Liver (tissue), 8 donors: ENCODE measurements at regions not wholly inside any gene's neighbourhood (a gene's known extent, or its start where the extent isn't known, plus 50 kb on each side); places are given as distances from the start of the nearest gene placed in this dataset.
"Not testable (repeated sequence)": the region's sequence is repeated elsewhere in the genome, so short reads cannot be mapped to it uniquely, and the experiment has no call there.

Source experiments
- DNase-seq: peaks from one replicate; pipeline ENCODE4 v3.0.0-alpha.2; 2017; ENCODE audit warnings: low spot score
- H3K27ac ChIP-seq, 2 donors: one replicate each; pipeline ENCODE4 v1.7.0; 2013; ENCODE audit warnings: inconsistent platforms in 2 of 2, low read length in 2 of 2, control low read depth in 1 of 2, low read depth in 1 of 2, mild to moderate bottlenecking in 1 of 2
- H3K27me3 ChIP-seq, 4 donors: one replicate each; pipeline versions ENCODE4 v1.6.1 to v1.7.0; 2013; ENCODE audit warnings: low read length in 3 of 4, inconsistent platforms in 1 of 4, mild to moderate bottlenecking in 1 of 4, moderate library complexity in 1 of 4; ENCODE audit not compliant: control insufficient read depth in 4 of 4, insufficient read depth in 4 of 4
- H3K36me3 ChIP-seq, 4 donors: one replicate each; pipeline versions ENCODE4 v1.6.1 to v1.7.0; 2013; ENCODE audit warnings: low read length in 3 of 4, mild to moderate bottlenecking in 3 of 4, low read depth in 1 of 4, moderate library complexity in 1 of 4; ENCODE audit not compliant: control insufficient read depth in 4 of 4, insufficient read depth in 3 of 4
- H3K4me1 ChIP-seq, 4 donors: one replicate each; pipeline versions ENCODE4 v1.6.1 to v1.7.0; 2013; ENCODE audit warnings: low read length in 3 of 4, mild to moderate bottlenecking in 3 of 4, moderate library complexity in 1 of 4; ENCODE audit not compliant: control insufficient read depth in 4 of 4, insufficient read depth in 4 of 4
- H3K4me3 ChIP-seq, 3 donors: one replicate each; pipeline versions ENCODE4 v1.6.1 to v1.7.0; 2013; ENCODE audit warnings: low read length in 3 of 3, control low read depth in 1 of 3, low read depth in 1 of 3, mild to moderate bottlenecking in 1 of 3
- H3K9ac ChIP-seq, 2 donors: one replicate each; pipeline ENCODE4 v1.7.0; 2013; ENCODE audit warnings: low read length in 2 of 2, mild to moderate bottlenecking in 2 of 2, moderate library complexity in 2 of 2, control low read depth in 1 of 2, low read depth in 1 of 2
- H3K9me3 ChIP-seq, 4 donors: one replicate each; pipeline versions ENCODE4 v1.6.1 to v1.7.0; 2013; ENCODE audit warnings: low read length in 3 of 4; ENCODE audit not compliant: control insufficient read depth in 4 of 4
- ATF3 ChIP-seq: IDR thresholded peaks from 2 replicates; pipeline ENCODE4 v1.6.1; 2016; ENCODE audit warnings: antibody characterized with exemption
- CTCF ChIP-seq: fragments of 150-350 bp; IDR thresholded peaks from 2 replicates; pipeline ENCODE4 v1.5.1; 2017; ENCODE audit warnings: improper control_type of control experiment, low read depth, low read length; ENCODE audit not compliant: missing input control
- EGR1 ChIP-seq, 2 donors: IDR thresholded peaks; 2 replicates each; pipeline ENCODE4 v1.6.1; 2016 to 2018; ENCODE audit warnings: antibody characterized with exemption in 2 of 2, low read depth in 2 of 2
- FOXA1 ChIP-seq: IDR thresholded peaks from 2 replicates; pipeline ENCODE4 v1.6.1; 2016; ENCODE audit warnings: antibody characterized with exemption
- FOXA2 ChIP-seq: IDR thresholded peaks from 2 replicates; pipeline ENCODE4 v1.6.1; 2016; ENCODE audit warnings: antibody characterized with exemption
- GABPA ChIP-seq, 2 donors: IDR thresholded peaks in 1 of 2; conservative IDR thresholded peaks in 1 of 2; 2 replicates each; pipeline ENCODE4 v1.6.1; 2016; ENCODE audit warnings: antibody characterized with exemption in 2 of 2, mild to moderate bottlenecking in 1 of 2, moderate library complexity in 1 of 2
- HNF4A ChIP-seq, 2 donors: conservative IDR thresholded peaks; 2 replicates each; pipeline ENCODE4 v1.6.1; 2016; ENCODE audit warnings: antibody characterized with exemption in 2 of 2, mild to moderate bottlenecking in 2 of 2
- HNF4G ChIP-seq: IDR thresholded peaks from 2 replicates; pipeline ENCODE4 v1.6.1; 2016; ENCODE audit warnings: antibody characterized with exemption
- JUND ChIP-seq, 2 donors: IDR thresholded peaks; 2 replicates each; pipeline ENCODE4 v1.6.1; 2016; ENCODE audit warnings: antibody characterized with exemption in 2 of 2
- NR2F2 ChIP-seq: IDR thresholded peaks from 2 replicates; pipeline ENCODE4 v1.6.1; 2016; ENCODE audit warnings: antibody characterized with exemption
- RAD21 ChIP-seq, 2 donors: IDR thresholded peaks; 2 replicates each; pipeline ENCODE4 v1.6.1; 2016; ENCODE audit warnings: antibody characterized with exemption in 2 of 2, mild to moderate bottlenecking in 2 of 2
- REST ChIP-seq: IDR thresholded peaks from 2 replicates; pipeline ENCODE4 v1.6.1; 2016; ENCODE audit warnings: antibody characterized with exemption, mild to moderate bottlenecking
- RXRA ChIP-seq, 2 donors: IDR thresholded peaks; 2 replicates each; pipeline ENCODE4 v1.6.1; 2017 to 2018; ENCODE audit warnings: antibody characterized with exemption in 2 of 2, mild to moderate bottlenecking in 1 of 2
- SP1 ChIP-seq: IDR thresholded peaks from 2 replicates; pipeline ENCODE4 v1.6.1; 2018; ENCODE audit warnings: antibody characterized with exemption, mild to moderate bottlenecking
- TAF1 ChIP-seq: conservative IDR thresholded peaks from 2 replicates; pipeline ENCODE4 v1.6.1; 2016; ENCODE audit warnings: antibody characterized with exemption, mild to moderate bottlenecking
- YY1 ChIP-seq: IDR thresholded peaks from 2 replicates; pipeline ENCODE4 v1.6.1; 2016; ENCODE audit warnings: antibody characterized with exemption, mild to moderate bottlenecking
- ZBTB33 ChIP-seq: IDR thresholded peaks from 2 replicates; pipeline ENCODE4 v1.6.1; 2016; ENCODE audit warnings: antibody characterized with exemption
- WGBS: extraction: QIAGEN DNeasy Blood & Tissue Kit; methylation state at CpG from one replicate; pipeline ENCODE4 v1.1.7; 2013; 5-methylcytosine and 5-hydroxymethylcytosine counted together
- donor health status: healthy.
- donor health status: healthy.
- donor health status: healthy.
- donor health status: healthy.
- donor health status: healthy.

- no peak overlapping the region for H3K9ac ChIP-seq
- peak overlapping the region in 1 of 2 donors; percentile 54 for H3K27ac ChIP-seq
- no peak overlapping the region for H3K4me3 ChIP-seq
- H3K9me3 ChIP-seq = no peaks in the 10 kb centered on the region
- TF ChIP-seq RAD21 (IDR thresholded peaks at IDR 0.05) = peak in 1 of 2 donors; percentile 28
- TF ChIP-seq EGR1 (IDR thresholded peaks at IDR 0.05; ENCODE audit: low read depth in 2 of 2) = no peak
- TF ChIP-seq ATF3 = no peak
- no peak for TF ChIP-seq YY1
- TF ChIP-seq HNF4A (conservative IDR thresholded peaks at IDR 0.05) = peak in 1 of 2 donors; percentile 27
- peak; percentile 19 to 24 for TF ChIP-seq RXRA (IDR thresholded peaks at IDR 0.05)
- 43% methylated on average over 19 of the region's 19 CpGs for WGBS
- H3K27me3 ChIP-seq = no peaks in the 10 kb centered on the region
- no peak for DNase-seq
- peaks cover 6 to 18% (median 14%) of the 10 kb centered on the region in 4 donors for H3K4me1 ChIP-seq
- no peaks in the 10 kb centered on the region for H3K36me3 ChIP-seq
Measured at GRCh38 chr20:50450881-50451752, 59.1 kb upstream of the PTPN1 start.

GRCh38 chr20:50451792-50452425 lies 58.3 kb upstream of the PTPN1 start:
- WGBS = 68% methylated on average over 9 of the region's 9 CpGs
- Histone ChIP-seq H3K27ac (peak overlapping the region in 1 of 2 donors; percentile 54), H3K4me1 (peaks cover 13 to 26% (median 21%) of the 10 kb centered on the region in 4 donors)
- not testable (repeated sequence) for H3K9me3 ChIP-seq, DNase-seq, H3K36me3 ChIP-seq, H3K4me3 ChIP-seq, H3K27me3 ChIP-seq, H3K9ac ChIP-seq

- DNase-seq = no peak
- Histone ChIP-seq H3K27ac (no peak overlapping the region), H3K9ac (no peak overlapping the region), H3K9me3 (no peaks in the 10 kb centered on the region), H3K4me3 (no peak overlapping the region), H3K36me3 (no peaks in the 10 kb centered on the region), H3K4me1 (peaks cover 15 to 36% (median 27%) of the 10 kb centered on the region in 4 donors), H3K27me3 (no peaks in the 10 kb centered on the region)
- 76% methylated on average over 6 of the region's 6 CpGs for WGBS
- no peak for TF ChIP-seq REST
- TF ChIP-seq JUND (IDR thresholded peaks at IDR 0.05) = no peak
- no peak for TF ChIP-seq SP1
- TF ChIP-seq GABPA (IDR thresholded peaks at IDR 0.05 in 1 of 2, conservative IDR thresholded peaks at IDR 0.05 in 1 of 2) = no peak
- no peak for TF ChIP-seq ATF3
- no peak for TF ChIP-seq NR2F2
- no peak for TF ChIP-seq TAF1
- no peak for TF ChIP-seq HNF4A (conservative IDR thresholded peaks at IDR 0.05)
- TF ChIP-seq ZBTB33 = no peak
- no peak for TF ChIP-seq RAD21 (IDR thresholded peaks at IDR 0.05)
- no peak for TF ChIP-seq RXRA (IDR thresholded peaks at IDR 0.05)
- no peak for TF ChIP-seq EGR1 (IDR thresholded peaks at IDR 0.05; ENCODE audit: low read depth in 2 of 2)
- no peak for TF ChIP-seq FOXA2
- TF ChIP-seq CTCF = no peak
- TF ChIP-seq FOXA1 = no peak
- no peak for TF ChIP-seq YY1
- no peak for TF ChIP-seq HNF4G
Measured at GRCh38 chr20:50453533-50454244, 56.5 kb upstream of the PTPN1 start.
